DND-41 (cell line): ENCODE measurements at regions not wholly inside any gene's neighbourhood (a gene's known extent, or its start where the extent isn't known, plus 50 kb on each side); places are given as distances from the start of the nearest gene placed in this dataset.

Experiments used
- ATAC-seq: fragments of 200-7000 bp; cut with Tn5 transposase; 3 replicates; pipeline ENCODE4 v1.9.1; 2021; ENCODE audit warnings: low read depth; ENCODE audit not compliant: insufficient read depth
- DNase-seq: peaks from one replicate; pipeline ENCODE4 v3.0.0-alpha.2; 2020
- H2AFZ ChIP-seq: 2 replicates; pipeline ENCODE4 v1.6.0; 2012; ENCODE audit warnings: low read depth, low read length
- H3K27ac ChIP-seq: 2 replicates; pipeline ENCODE4 v1.5.1; 2012; ENCODE audit warnings: low read length, inconsistent platforms
- H3K27me3 ChIP-seq: fragments of 200-600 bp; sonication (generic); 2 replicates; pipeline ENCODE4 v1.6.0; 2012; ENCODE audit warnings: low read length, mild to moderate bottlenecking, inconsistent platforms; ENCODE audit not compliant: insufficient read depth, poor library complexity
- H3K36me3 ChIP-seq: 2 replicates; pipeline ENCODE4 v1.5.1; 2012; ENCODE audit warnings: low read length, inconsistent platforms; ENCODE audit not compliant: insufficient read depth
- H3K4me1 ChIP-seq: 2 replicates; pipeline ENCODE4 v1.5.1; 2012; ENCODE audit warnings: mild to moderate bottlenecking, low read length; ENCODE audit not compliant: insufficient read depth
- H3K4me2 ChIP-seq: 2 replicates; pipeline ENCODE4 v1.6.0; 2012; ENCODE audit warnings: mild to moderate bottlenecking, moderate library complexity, low read length, inconsistent platforms; ENCODE audit not compliant: insufficient read depth
- H3K4me3 ChIP-seq, 2 experiments: fragments of 200-600 bp in 1 of 2; shearing (Covaris generic) in 1 of 2; 2 replicates each; pipeline ENCODE4 v1.5.1; 2012 to 2016; ENCODE audit warnings: inconsistent platforms in 2 of 2, low read length in 2 of 2, mild to moderate bottlenecking in 2 of 2, low read depth in 1 of 2, moderate library complexity in 1 of 2
- H3K79me2 ChIP-seq: 2 replicates; pipeline ENCODE4 v1.6.0; 2012; ENCODE audit warnings: low read length, inconsistent platforms; ENCODE audit not compliant: insufficient read depth
- H3K9ac ChIP-seq: 2 replicates; pipeline ENCODE4 v1.6.0; 2012; ENCODE audit warnings: low read depth, mild to moderate bottlenecking, inconsistent platforms, low read length, moderate library complexity
- H3K9me3 ChIP-seq: 2 replicates; pipeline ENCODE4 v1.5.1; 2012; ENCODE audit warnings: low read length, moderate library complexity, mild to moderate bottlenecking, inconsistent platforms; ENCODE audit not compliant: insufficient read depth, severe bottlenecking
- H4K20me1 ChIP-seq: 2 replicates; pipeline ENCODE4 v1.6.0; 2012; ENCODE audit warnings: low read length; ENCODE audit not compliant: insufficient read depth
- CTCF ChIP-seq: IDR thresholded peaks from 2 replicates; pipeline ENCODE4 v1.5.1; 2012; ENCODE audit warnings: borderline replicate concordance, low read length, moderate library complexity, mild to moderate bottlenecking; ENCODE audit not compliant: poor library complexity, severe bottlenecking; ENCODE audit errors: extremely low read depth
- EZH2 ChIP-seq: IDR thresholded peaks from 3 replicates; pipeline ENCODE4 v1.6.1; 2012; ENCODE audit warnings: borderline replicate concordance, low read depth, mild to moderate bottlenecking, moderate library complexity, low read length, inconsistent platforms; ENCODE audit not compliant: severe bottlenecking

- Histone ChIP-seq H4K20me1 (no peaks in the 10 kb centered on the region), H3K9me3 (no peaks in the 10 kb centered on the region), H3K4me1 (no peaks in the 10 kb centered on the region), H3K9ac (no peak overlapping the region), H3K79me2 (no peaks in the 10 kb centered on the region), H3K4me2 (no peak overlapping the region), H3K27me3 (peaks cover 16% of the 10 kb centered on the region), H3K36me3 (no peaks in the 10 kb centered on the region), H3K27ac (no peak overlapping the region), H3K4me3 (no peak overlapping the region), H2AFZ (no peak overlapping the region)
- TF ChIP-seq EZH2 (no peak), CTCF (no peak)
- DNase-seq = no peak
- no peak for ATAC-seq
These were observed 226.2 kb downstream of the RHOU start for GRCh38 chr1:228961511-228961910.

- no peak for DNase-seq
These were observed 228.5 kb downstream of the RHOU start for GRCh38 chr1:228963795-228964177.

GRCh38 chr1:228964178-228965089, 229.2 kb downstream of the RHOU start:
- no peak overlapping the region for H3K27ac ChIP-seq
- no peaks in the 10 kb centered on the region for H3K4me1 ChIP-seq
- H3K36me3 ChIP-seq = no peaks in the 10 kb centered on the region
- peaks cover 6% of the 10 kb centered on the region for H3K27me3 ChIP-seq
- no peaks in the 10 kb centered on the region for H4K20me1 ChIP-seq
- H3K9me3 ChIP-seq = no peaks in the 10 kb centered on the region
- H3K4me3 ChIP-seq = no peak overlapping the region
- H3K4me2 ChIP-seq = no peak overlapping the region
- no peak overlapping the region for H2AFZ ChIP-seq
- TF ChIP-seq EZH2 = no peak
- no peak for ATAC-seq
- H3K9ac ChIP-seq = no peak overlapping the region
- DNase-seq = no peak
- H3K79me2 ChIP-seq = no peaks in the 10 kb centered on the region

More at GRCh38 chr1:228963795-228964177, 228.5 kb downstream of the RHOU start:
- no peak overlapping the region for H3K4me2 ChIP-seq
- H3K27me3 ChIP-seq = peaks cover 8% of the 10 kb centered on the region
- no peak overlapping the region for H3K27ac ChIP-seq
- H4K20me1 ChIP-seq = no peaks in the 10 kb centered on the region
- H3K4me3 ChIP-seq = no peak overlapping the region
- no peaks in the 10 kb centered on the region for H3K9me3 ChIP-seq
- H3K9ac ChIP-seq = no peak overlapping the region
- no peaks in the 10 kb centered on the region for H3K36me3 ChIP-seq
- no peaks in the 10 kb centered on the region for H3K79me2 ChIP-seq
- ATAC-seq = no peak
- no peak for TF ChIP-seq EZH2
- no peak for TF ChIP-seq CTCF
- H3K4me1 ChIP-seq = no peaks in the 10 kb centered on the region
- H2AFZ ChIP-seq = no peak overlapping the region

- Histone ChIP-seq H3K79me2 (no peaks in the 10 kb centered on the region), H2AFZ (no peak overlapping the region), H3K36me3 (no peaks in the 10 kb centered on the region), H3K9me3 (no peaks in the 10 kb centered on the region), H3K4me1 (no peaks in the 10 kb centered on the region), H4K20me1 (no peaks in the 10 kb centered on the region), H3K9ac (no peak overlapping the region), H3K4me3 (no peak overlapping the region), H3K27ac (no peak overlapping the region), H3K27me3 (peaks cover 9% of the 10 kb centered on the region), H3K4me2 (no peak overlapping the region)
- TF ChIP-seq CTCF = no peak
- no peak for TF ChIP-seq EZH2
- DNase-seq (no peak), ATAC-seq (no peak)
These were observed 233.8 kb downstream of the RHOU start for GRCh38 chr1:228968891-228969606.
